ENCODE measurements at regions not wholly inside any gene's neighbourhood (a gene's known extent, or its start where the extent isn't known, plus 50 kb on each side); places are given as distances from the start of the nearest gene placed in this dataset.
A peak's percentile ranks its signal among the peaks of the same experiment; 100 is the strongest.
"Not testable (repeated sequence)": the region's sequence is repeated elsewhere in the genome, so short reads cannot be mapped to it uniquely, and the experiment has no call there.

- ATAC-seq (replicated peaks in 6 of 8) = no peak
- H3K27ac ChIP-seq = no peak overlapping the region
- in situ Hi-C loops (cut with MboI; ENCODE audit: low pct_unique_long_range_greater_than_20kb in 2 of 9, low sequenced_read_pairs in 9 of 9, unreplicated experiment in 9 of 9) = loop anchor here in 1 of 9 experiments (25.0 kb wide), 1 partner anchor 94 kb away; the partner anchor contains the start of gene XPO1
- peaks cover 0 to 2% of the 10 kb centered on the region in 2 donors for H3K4me1 ChIP-seq (replicated peaks in 1 of 2)
- WGBS, 10 experiments = 80 to 100% methylated on average over 1 to 2 of the region's 2 CpGs; no CpG with 5 or more reads in 8 of the 10 experiments
- no peak overlapping the region for H3K4me3 ChIP-seq
Measured at GRCh38 chr2:61631321-61631720, 93.2 kb upstream of the XPO1 start.

GRCh38 chr2:61626827-61627226, 88.7 kb upstream of the XPO1 start:
- ATAC-seq (replicated peaks in 6 of 8) = no peak
- Histone ChIP-seq H3K4me1 (replicated peaks in 1 of 2) (no peaks in the 10 kb centered on the region), H3K4me3 (no peak overlapping the region), H3K27ac (no peak overlapping the region)
- in situ Hi-C loops (cut with MboI; ENCODE audit: low pct_unique_long_range_greater_than_20kb in 2 of 9, low sequenced_read_pairs in 9 of 9, unreplicated experiment in 9 of 9) = loop anchor here in 1 of 9 experiments (25.0 kb wide), 1 partner anchor 90 kb away; the partner anchor contains the start of gene XPO1
- WGBS, 10 experiments = 86 to 100% (median 100%) methylated on average over 1 of the region's 1 CpG; no CpG with 5 or more reads in 3 of the 10 experiments

GRCh38 chr2:61623747-61624146, 85.6 kb upstream of the XPO1 start:
- 44 to 100% (median 87%) methylated on average over 1 to 5 of the region's 5 CpGs; no CpG with 5 or more reads in 2 of the 10 experiments for WGBS, 10 experiments
- in situ Hi-C loops (cut with MboI; ENCODE audit: low pct_unique_long_range_greater_than_20kb in 2 of 9, low sequenced_read_pairs in 9 of 9, unreplicated experiment in 9 of 9) = no loop called here
- ATAC-seq (replicated peaks in 6 of 8) = no peak
- H3K27ac ChIP-seq = no peak overlapping the region
- no peaks in the 10 kb centered on the region for H3K4me1 ChIP-seq (replicated peaks in 1 of 2)
- H3K4me3 ChIP-seq = no peak overlapping the region

- WGBS, 10 experiments = 17 to 100% (median 51%) methylated on average over 1 to 6 of the region's 6 CpGs; no CpG with 5 or more reads in 2 of the 10 experiments
- in situ Hi-C loops (cut with MboI; ENCODE audit: low pct_unique_long_range_greater_than_20kb in 2 of 9, low sequenced_read_pairs in 9 of 9, unreplicated experiment in 9 of 9) = no loop called here
- H3K4me1 ChIP-seq (replicated peaks in 1 of 2) = no peaks in the 10 kb centered on the region
- no peak overlapping the region for H3K4me3 ChIP-seq
- peak; percentile 60 to 99 (median 86) for ATAC-seq (replicated peaks in 6 of 8)
- H3K27ac ChIP-seq = no peak overlapping the region
Measured at GRCh38 chr2:61620244-61621159, 82.3 kb upstream of the XPO1 start.

- no peak for ATAC-seq (replicated peaks in 6 of 8)
- Histone ChIP-seq H3K4me1 (replicated peaks in 1 of 2) (no peaks in the 10 kb centered on the region), H3K27ac (no peak overlapping the region), H3K4me3 (no peak overlapping the region)
- WGBS, 10 experiments = 0 to 100% (median 96%) methylated on average over 1 to 4 of the region's 5 CpGs; no CpG with 5 or more reads in 3 of the 10 experiments
- in situ Hi-C loops (cut with MboI; ENCODE audit: low pct_unique_long_range_greater_than_20kb in 2 of 9, low sequenced_read_pairs in 9 of 9, unreplicated experiment in 9 of 9) = no loop called here
Measured at GRCh38 chr2:61619561-61619960, 81.4 kb upstream of the XPO1 start.

- in situ Hi-C loops (cut with MboI; ENCODE audit: low pct_unique_long_range_greater_than_20kb in 2 of 9, low sequenced_read_pairs in 9 of 9, unreplicated experiment in 9 of 9) = no loop called here
Measured at GRCh38 chr2:61617610-61618009, 79.5 kb upstream of the XPO1 start.

GRCh38 chr2:61605245-61605644, 67.1 kb upstream of the XPO1 start:
- Histone ChIP-seq H3K4me1 (replicated peaks in 1 of 2) (no peaks in the 10 kb centered on the region), H3K4me3 (no peak overlapping the region), H3K27ac (no peak overlapping the region)
- 39 to 100% (median 100%) methylated on average over 1 to 3 of the region's 3 CpGs; no CpG with 5 or more reads in 5 of the 10 experiments for WGBS, 10 experiments
- no peak for ATAC-seq (replicated peaks in 6 of 8)
- in situ Hi-C loops (cut with MboI; ENCODE audit: low pct_unique_long_range_greater_than_20kb in 2 of 9, low sequenced_read_pairs in 9 of 9, unreplicated experiment in 9 of 9) = no loop called here

More at GRCh38 chr2:61617610-61618009, 79.5 kb upstream of the XPO1 start:
- no peak for ATAC-seq (replicated peaks in 6 of 8)
- H3K4me1 ChIP-seq (replicated peaks in 1 of 2) = no peaks in the 10 kb centered on the region
- 60 to 100% (median 86%) methylated on average over 1 to 2 of the region's 2 CpGs; no CpG with 5 or more reads in 1 of the 10 experiments for WGBS, 10 experiments
- no peak overlapping the region for H3K4me3 ChIP-seq
- no peak overlapping the region for H3K27ac ChIP-seq

GRCh38 chr2:61604433-61604832, 66.3 kb upstream of the XPO1 start:
- Histone ChIP-seq H3K4me3 (no peak overlapping the region), H3K4me1 (replicated peaks in 1 of 2) (no peaks in the 10 kb centered on the region), H3K27ac (no peak overlapping the region)
- in situ Hi-C loops (cut with MboI; ENCODE audit: low pct_unique_long_range_greater_than_20kb in 2 of 9, low sequenced_read_pairs in 9 of 9, unreplicated experiment in 9 of 9) = no loop called here
- no peak for ATAC-seq (replicated peaks in 6 of 8)
- 50 to 100% (median 87%) methylated on average over 1 to 2 of the region's 2 CpGs; no CpG with 5 or more reads in 2 of the 10 experiments for WGBS, 10 experiments

GRCh38 chr2:61598515-61599156, 60.5 kb upstream of the XPO1 start:
- 35 to 98% (median 88%) methylated on average over 3 to 7 of the region's 7 CpGs for WGBS, 10 experiments
- in situ Hi-C loops (cut with MboI; ENCODE audit: low pct_unique_long_range_greater_than_20kb in 2 of 9, low sequenced_read_pairs in 9 of 9, unreplicated experiment in 9 of 9); H3K4me1 ChIP-seq (replicated peaks in 1 of 2); H3K4me3 ChIP-seq; H3K27ac ChIP-seq: not testable (repeated sequence)
- ATAC-seq (replicated peaks in 6 of 8) = peak in 4 of 8 experiments; percentile 24 to 68 (median 50)

- H3K4me3 ChIP-seq = no peak overlapping the region
- in situ Hi-C loops (cut with MboI; ENCODE audit: low pct_unique_long_range_greater_than_20kb in 2 of 9, low sequenced_read_pairs in 9 of 9, unreplicated experiment in 9 of 9) = no loop called here
- H3K4me1 ChIP-seq (replicated peaks in 1 of 2) = peaks cover 3% of the 10 kb centered on the region in 2 donors
- WGBS, 10 experiments = 51 to 92% (median 72%) methylated on average over 3 to 8 of the region's 9 CpGs
- H3K27ac ChIP-seq = no peak overlapping the region
- no peak for ATAC-seq (replicated peaks in 6 of 8)
Measured at GRCh38 chr2:61597300-61598289, 59.4 kb upstream of the XPO1 start.

GRCh38 chr2:61594201-61594600, 56.0 kb upstream of the XPO1 start:
- ATAC-seq (replicated peaks in 6 of 8); H3K4me3 ChIP-seq; in situ Hi-C loops (cut with MboI; ENCODE audit: low pct_unique_long_range_greater_than_20kb in 2 of 9, low sequenced_read_pairs in 9 of 9, unreplicated experiment in 9 of 9); H3K27ac ChIP-seq; H3K4me1 ChIP-seq (replicated peaks in 1 of 2): not testable (repeated sequence)
- WGBS, 10 experiments = 62 to 100% (median 100%) methylated on average over 2 to 6 of the region's 7 CpGs; no CpG with 5 or more reads in 4 of the 10 experiments

GRCh38 chr2:61593648-61594047, 55.5 kb upstream of the XPO1 start:
- in situ Hi-C loops (cut with MboI; ENCODE audit: low pct_unique_long_range_greater_than_20kb in 2 of 9, low sequenced_read_pairs in 9 of 9, unreplicated experiment in 9 of 9); H3K27ac ChIP-seq; H3K4me3 ChIP-seq; H3K4me1 ChIP-seq (replicated peaks in 1 of 2); ATAC-seq (replicated peaks in 6 of 8): not testable (repeated sequence)
- WGBS, 10 experiments = 0 to 83% (median 50%) methylated on average over 2 to 3 of the region's 3 CpGs; no CpG with 5 or more reads in 1 of the 10 experiments

Data from motor neuron (in vitro differentiated cells).